HG03196 (cell line): ENCODE measurements at regions not wholly inside any gene's neighbourhood (a gene's known extent, or its start where the extent isn't known, plus 50 kb on each side); places are given as distances from the start of the nearest gene placed in this dataset.

Source experiments
- ATAC-seq: cut with Tn5 transposase; IDR thresholded peaks from one replicate; pipeline ENCODE4 v1.9.1; 2021; ENCODE audit not compliant: unreplicated experiment

GRCh38 chr11:130582981-130583380, 134.5 kb downstream of the ADAMTS15 start:
- ATAC-seq, result no peak

- ATAC-seq, result no peak
These were observed 135.4 kb downstream of the ADAMTS15 start for GRCh38 chr11:130583801-130584211.

- ATAC-seq, result no peak
These were observed 137.1 kb downstream of the ADAMTS15 start for GRCh38 chr11:130585545-130585944.

- ATAC-seq, result no peak
These were observed 139.2 kb downstream of the ADAMTS15 start for GRCh38 chr11:130587658-130588057.

GRCh38 chr11:130588471-130588870, 140.0 kb downstream of the ADAMTS15 start:
- no peak for ATAC-seq

GRCh38 chr11:130592056-130592455, 143.6 kb downstream of the ADAMTS15 start:
- ATAC-seq, result no peak

GRCh38 chr11:130593064-130593463, 144.6 kb downstream of the ADAMTS15 start:
- no peak for ATAC-seq

- no peak for ATAC-seq
These were observed 150.0 kb downstream of the ADAMTS15 start for GRCh38 chr11:130598433-130598832.

- no peak for ATAC-seq
These were observed 150.7 kb downstream of the ADAMTS15 start for GRCh38 chr11:130599073-130599654.

- ATAC-seq, result no peak
These were observed 151.7 kb downstream of the ADAMTS15 start for GRCh38 chr11:130600139-130600538.

- ATAC-seq, result no peak
These were observed 152.2 kb downstream of the ADAMTS15 start for GRCh38 chr11:130600616-130601015.

- ATAC-seq, result no peak
These were observed 152.7 kb downstream of the ADAMTS15 start for GRCh38 chr11:130601141-130601540.

GRCh38 chr11:130601764-130602460, 153.5 kb downstream of the ADAMTS15 start:
- ATAC-seq, result no peak

GRCh38 chr11:130602641-130603334, 154.3 kb downstream of the ADAMTS15 start:
- no peak for ATAC-seq

- ATAC-seq, result no peak
These were observed 155.0 kb downstream of the ADAMTS15 start for GRCh38 chr11:130603335-130603906.

GRCh38 chr11:130604606-130605005, 156.2 kb downstream of the ADAMTS15 start:
- no peak for ATAC-seq

- no peak for ATAC-seq
These were observed 157.7 kb downstream of the ADAMTS15 start for GRCh38 chr11:130606178-130606577.

- ATAC-seq, result no peak
These were observed 158.5 kb downstream of the ADAMTS15 start for GRCh38 chr11:130606781-130607511.

GRCh38 chr11:130608287-130608686, 159.8 kb downstream of the ADAMTS15 start:
- ATAC-seq, result no peak

- ATAC-seq, result no peak
These were observed 160.9 kb downstream of the ADAMTS15 start for GRCh38 chr11:130609121-130610035.
